HG03066 (cell line): ENCODE measurements at regions not wholly inside any gene's neighbourhood (a gene's known extent, or its start where the extent isn't known, plus 50 kb on each side); places are given as distances from the start of the nearest gene placed in this dataset.
"Not testable (repeated sequence)": the region's sequence is repeated elsewhere in the genome, so short reads cannot be mapped to it uniquely, and the experiment has no call there.

Experiments
- ATAC-seq: cut with Tn5 transposase; IDR thresholded peaks from one replicate; pipeline ENCODE4 v1.9.1; 2021; ENCODE audit warnings: low read depth; ENCODE audit not compliant: unreplicated experiment

- ATAC-seq = not testable (repeated sequence)
Observed at GRCh38 chr18:76611750-76612045, 116.7 kb upstream of the ZNF516 start.

- no peak for ATAC-seq
Observed at GRCh38 chr18:76610933-76611749, 116.1 kb upstream of the ZNF516 start.

DNA sequence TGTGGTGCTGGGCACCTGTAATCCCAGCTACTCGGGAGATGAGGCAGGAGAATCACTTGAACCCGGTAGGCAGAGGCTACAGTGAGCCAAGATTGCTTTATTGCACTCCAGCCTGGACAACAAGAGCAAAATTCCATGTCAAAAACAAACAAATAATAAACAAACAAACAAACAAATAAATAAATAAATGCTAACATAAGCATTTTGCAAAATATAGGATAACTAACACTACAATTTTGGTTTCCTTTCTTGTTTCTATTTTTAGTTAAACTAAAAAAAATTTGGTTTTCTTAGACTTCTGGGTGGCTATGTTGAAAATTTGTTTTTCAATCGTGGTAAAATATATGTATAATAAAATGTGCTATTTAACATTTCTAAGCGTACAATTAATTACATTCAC is 115.0 kb upstream of the ZNF516 start:
- no peak for ATAC-seq

GRCh38 chr18:76605341-76605929 is 110.4 kb upstream of the ZNF516 start:
- no peak for ATAC-seq

- no peak for ATAC-seq
Observed at GRCh38 chr18:76604935-76605240, 109.8 kb upstream of the ZNF516 start.

DNA sequence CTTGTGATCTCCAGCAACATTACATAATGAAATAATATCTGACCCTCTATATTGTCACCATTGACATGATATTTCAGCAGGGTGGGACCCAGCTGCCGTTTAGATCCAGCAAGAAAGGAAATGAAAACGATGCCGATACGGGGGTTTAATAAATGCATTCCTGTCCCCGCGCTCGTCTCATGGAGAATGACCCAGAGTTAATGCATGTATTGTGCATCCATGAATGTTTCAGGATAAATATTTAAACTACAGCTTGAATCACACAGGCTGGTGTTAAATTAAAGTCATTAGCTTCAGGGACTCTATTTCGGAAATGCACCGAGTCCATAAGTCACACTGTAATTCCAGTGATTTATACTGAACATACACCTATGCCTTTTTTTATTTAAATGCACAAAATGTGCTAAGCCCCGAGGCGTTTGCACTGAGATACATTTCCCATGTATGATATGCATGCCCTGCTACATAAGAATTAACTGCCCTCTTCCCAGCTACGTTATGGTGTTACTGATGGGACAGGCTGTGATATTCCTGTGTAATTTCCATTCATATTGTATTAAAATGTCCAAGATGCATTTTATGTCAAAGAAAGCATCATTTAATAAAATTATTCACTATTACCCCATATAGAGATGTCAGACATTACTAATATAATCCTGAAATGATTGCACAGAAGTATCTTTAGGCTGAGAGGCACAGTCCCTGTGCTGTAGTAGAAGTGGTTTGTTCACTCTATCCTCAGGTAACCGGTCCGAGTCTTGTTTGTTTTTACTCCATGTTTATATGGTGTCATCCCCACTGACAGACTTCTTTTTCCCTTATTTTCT is 109.3 kb upstream of the ZNF516 start:
- no peak for ATAC-seq

- ATAC-seq = no peak
Observed at GRCh38 chr18:76602191-76602590, 107.1 kb upstream of the ZNF516 start.

DNA sequence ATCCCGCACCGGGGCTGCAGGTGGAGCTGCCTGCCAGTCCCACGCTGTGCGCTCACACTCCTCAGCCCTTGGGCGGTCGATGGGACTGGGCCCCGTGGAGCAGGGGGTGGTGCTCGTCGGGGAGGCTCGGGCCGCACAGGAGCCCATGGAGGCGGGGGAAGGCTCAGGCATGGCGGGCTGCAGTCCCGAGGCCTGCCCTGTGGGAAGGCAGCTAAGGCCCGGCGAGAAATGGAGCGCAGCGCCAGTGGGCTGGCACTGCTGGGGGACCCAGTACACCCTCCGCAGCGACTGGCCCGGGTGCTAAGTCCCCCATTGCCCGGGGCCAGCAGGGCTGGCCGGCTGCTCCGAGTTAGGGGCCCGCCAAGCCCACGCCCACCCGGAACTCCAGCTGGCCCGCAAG is 105.0 kb upstream of the ZNF516 start:
- not testable (repeated sequence) for ATAC-seq

DNA sequence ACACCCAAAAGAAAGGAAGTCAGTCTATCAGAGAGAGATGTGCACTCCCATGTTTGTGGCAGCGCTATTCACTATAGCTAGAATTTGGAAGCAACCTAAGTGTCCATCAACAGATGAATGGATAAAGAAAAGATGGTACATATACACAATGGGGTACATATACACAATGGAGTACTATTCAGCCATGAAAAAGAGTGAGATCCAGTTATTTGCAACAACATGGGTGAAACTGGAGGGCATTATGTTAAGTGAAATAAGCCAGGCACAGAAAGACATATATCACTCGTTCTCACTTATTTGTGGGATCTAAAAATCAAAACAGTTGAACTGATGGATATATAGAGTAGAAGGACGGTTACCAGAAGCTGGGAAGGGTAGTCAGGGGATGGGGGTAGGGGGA is 99.9 kb upstream of the ZNF516 start:
- ATAC-seq = no peak

- no peak for ATAC-seq
Observed at GRCh38 chr18:76593843-76594242, 98.8 kb upstream of the ZNF516 start.

DNA sequence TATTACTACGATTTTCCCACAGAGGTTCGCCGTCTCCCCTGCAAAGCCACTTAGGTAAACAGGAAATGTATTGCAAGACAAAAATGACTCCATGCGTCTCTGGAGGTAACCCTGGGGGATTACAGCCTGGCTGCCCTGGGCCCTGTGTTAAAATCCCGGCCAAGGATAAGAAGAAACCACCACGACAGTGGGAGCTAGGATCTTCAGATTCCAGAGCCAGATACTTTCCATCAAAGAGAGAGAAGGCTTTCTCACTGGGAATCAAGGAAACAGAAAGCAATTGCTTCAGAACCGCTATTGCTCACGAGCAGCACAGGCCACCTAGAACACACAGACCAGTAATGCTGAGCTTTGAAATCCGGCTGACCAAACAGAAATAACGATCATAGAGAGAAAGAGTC is 97.9 kb upstream of the ZNF516 start:
- ATAC-seq = no peak

GRCh38 chr18:76592096-76592495 is 97.1 kb upstream of the ZNF516 start:
- no peak for ATAC-seq

DNA sequence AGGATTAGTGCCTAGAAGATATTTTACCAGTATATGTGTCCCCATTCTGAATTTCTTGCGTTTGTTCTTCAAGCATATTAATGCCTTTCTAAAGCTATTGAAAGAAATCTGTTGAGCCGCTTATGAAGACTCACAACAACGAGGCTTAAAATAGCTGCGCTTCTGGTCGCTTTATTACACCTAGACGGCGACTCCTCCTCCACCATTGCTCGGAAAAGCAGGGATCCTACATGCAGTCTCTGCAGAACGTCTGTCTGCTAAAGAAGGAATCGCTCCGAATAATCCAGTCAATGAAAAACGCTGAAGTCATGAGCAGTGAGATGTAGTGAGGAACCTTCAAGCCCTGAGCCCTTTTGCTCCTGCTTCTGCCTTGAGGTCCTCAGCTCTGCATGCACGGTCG is 94.8 kb upstream of the ZNF516 start:
- no peak for ATAC-seq

- ATAC-seq = no peak
Observed at GRCh38 chr18:76589316-76589715, 94.3 kb upstream of the ZNF516 start.

DNA sequence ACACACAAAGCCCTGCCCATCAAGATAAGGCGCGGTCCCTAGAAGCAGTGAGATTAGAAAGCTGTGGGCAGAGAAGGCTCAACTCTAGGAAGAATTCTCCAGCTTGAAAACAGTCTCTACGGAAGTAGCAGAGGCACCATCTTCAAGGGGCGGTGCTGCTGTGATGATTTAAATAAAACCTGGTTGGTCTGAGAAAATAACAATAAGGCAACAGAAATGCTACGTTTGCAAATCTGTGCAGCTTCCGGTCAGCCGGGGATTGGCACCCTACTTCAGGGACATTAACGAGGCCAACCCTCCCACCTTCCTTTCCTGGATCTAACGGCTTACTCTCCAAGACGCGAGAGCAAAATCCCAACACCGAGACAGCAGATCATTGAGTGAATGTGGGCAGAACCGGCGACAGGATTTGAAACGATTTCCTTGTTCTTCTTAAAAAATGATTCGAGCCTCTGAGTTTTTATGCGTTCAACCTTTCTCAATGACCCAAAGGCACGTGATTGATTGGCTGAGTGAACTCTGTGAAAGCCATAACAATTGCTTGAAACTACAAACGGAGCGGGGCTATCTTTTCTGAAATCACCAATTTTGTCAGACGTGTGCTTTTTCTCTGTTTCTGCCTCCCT is 93.7 kb upstream of the ZNF516 start:
- no peak for ATAC-seq

- no peak for ATAC-seq
Observed at GRCh38 chr18:76587879-76588271, 92.8 kb upstream of the ZNF516 start.

- ATAC-seq = no peak
Observed at GRCh38 chr18:76587147-76587878, 92.3 kb upstream of the ZNF516 start.

- ATAC-seq = no peak
Observed at GRCh38 chr18:76584414-76585310, 89.6 kb upstream of the ZNF516 start.

- ATAC-seq = no peak
Observed at GRCh38 chr18:76581261-76581660, 86.2 kb upstream of the ZNF516 start.
